DND-41 (cell line): ENCODE measurements at regions not wholly inside any gene's neighbourhood (a gene's known extent, or its start where the extent isn't known, plus 50 kb on each side); places are given as distances from the start of the nearest gene placed in this dataset.

Source experiments
- CTCF ChIP-seq: IDR thresholded peaks from 2 replicates; pipeline ENCODE4 v1.5.1; 2012; ENCODE audit warnings: borderline replicate concordance, low read length, moderate library complexity, mild to moderate bottlenecking; ENCODE audit not compliant: poor library complexity, severe bottlenecking; ENCODE audit errors: extremely low read depth
- EZH2 ChIP-seq: IDR thresholded peaks from 3 replicates; pipeline ENCODE4 v1.6.1; 2012; ENCODE audit warnings: borderline replicate concordance, low read depth, mild to moderate bottlenecking, moderate library complexity, low read length, inconsistent platforms; ENCODE audit not compliant: severe bottlenecking

DNA sequence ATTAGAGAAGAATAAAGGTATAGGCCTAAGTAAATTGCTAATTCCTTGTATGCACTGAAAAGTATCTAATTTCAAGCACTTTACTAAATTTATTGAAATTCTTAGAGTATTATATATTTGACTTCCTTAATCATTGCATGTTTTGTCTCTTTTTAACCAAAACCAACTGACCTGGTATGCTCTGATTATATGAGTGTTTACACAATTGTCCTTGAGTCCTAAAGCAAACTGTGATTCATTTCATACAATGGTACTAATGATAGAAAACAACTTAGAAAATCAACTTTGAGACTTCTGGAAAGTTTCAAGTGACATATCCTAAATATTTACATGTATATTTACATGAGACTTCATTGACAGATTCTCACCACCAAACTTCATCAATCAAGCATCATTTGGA is 1177.1 kb downstream of the ADGRL3 start:
- TF ChIP-seq CTCF = no peak
- TF ChIP-seq EZH2 = no peak
